Umbilical cord (tissue), 1 donor: ENCODE measurements at regions not wholly inside any gene's neighbourhood (a gene's known extent, or its start where the extent isn't known, plus 50 kb on each side); places are given as distances from the start of the nearest gene placed in this dataset.

Source experiments
- DNase-seq: peaks from one replicate; pipeline ENCODE4 v3.0.0-alpha.2; 2015; ENCODE audit warnings: low spot score

- DNase-seq: no peak
Measured at GRCh38 chr2:103025056-103025455, 263.2 kb downstream of the TMEM182 start.

- DNase-seq: no peak
Measured at GRCh38 chr2:103028181-103028580, 266.4 kb downstream of the TMEM182 start.
